Glutamatergic neuron (in vitro differentiated cells): ENCODE measurements at regions not wholly inside any gene's neighbourhood (a gene's known extent, or its start where the extent isn't known, plus 50 kb on each side); places are given as distances from the start of the nearest gene placed in this dataset.

Experiments
- DNase-seq: peaks from one replicate; pipeline ENCODE4 v3.0.0; 2022
- H3K27ac Mint-ChIP-seq: one replicate; pipeline ENCODE4 v1.8.0; 2020; ENCODE audit warnings: mild to moderate bottlenecking, mixed read lengths, inconsistent platforms; ENCODE audit not compliant: unreplicated experiment
- H3K27me3 Mint-ChIP-seq: one replicate; pipeline ENCODE4 v1.8.0; 2020; ENCODE audit warnings: mild to moderate bottlenecking, moderate library complexity, mixed read lengths, inconsistent platforms; ENCODE audit not compliant: unreplicated experiment
- H3K36me3 Mint-ChIP-seq: one replicate; pipeline ENCODE4 v1.8.0; 2020; ENCODE audit warnings: mild to moderate bottlenecking, mixed read lengths, inconsistent platforms; ENCODE audit not compliant: unreplicated experiment
- H3K4me1 Mint-ChIP-seq: one replicate; pipeline ENCODE4 v1.8.0; 2020; ENCODE audit warnings: mild to moderate bottlenecking, low read depth, mixed read lengths, inconsistent platforms; ENCODE audit not compliant: unreplicated experiment
- H3K4me3 Mint-ChIP-seq: one replicate; pipeline ENCODE4 v1.8.0; 2020; ENCODE audit warnings: mild to moderate bottlenecking, mixed read lengths, inconsistent platforms; ENCODE audit not compliant: unreplicated experiment
- H3K9me3 Mint-ChIP-seq: one replicate; pipeline ENCODE4 v1.8.0; 2020; ENCODE audit warnings: mild to moderate bottlenecking, moderate library complexity, mixed read lengths, inconsistent platforms; ENCODE audit not compliant: unreplicated experiment
- TF ChIP-seq, protein P1 (sequence below): fragments of 200-600 bp; sonication (generic); IDR thresholded peaks from one replicate; pipeline ENCODE4 v1.5.0; 2021; ENCODE audit not compliant: partially characterized antibody, unreplicated experiment

DNA sequence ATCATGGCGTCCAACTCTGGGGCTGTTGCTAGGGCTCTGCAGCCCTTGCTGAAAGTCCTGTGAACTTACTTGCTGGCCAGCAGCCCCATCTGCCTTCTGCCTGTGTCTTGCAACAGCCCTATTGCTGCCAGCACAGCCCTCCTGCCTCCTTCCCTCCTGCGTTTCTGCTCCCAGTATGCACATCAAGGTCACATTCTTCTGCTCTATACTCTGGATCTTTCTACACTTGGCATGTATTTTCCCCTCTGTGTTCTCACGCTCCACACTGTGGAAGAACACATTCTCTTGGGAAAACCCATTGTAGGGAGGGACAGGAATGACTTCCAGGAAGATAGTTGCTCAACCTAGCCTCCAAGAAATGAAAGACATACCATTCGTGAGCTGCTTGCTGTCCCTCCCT, 80.9 kb upstream of the PHACTR2 start:
- DNase-seq: no peak
- no peak overlapping the region for H3K4me3 Mint-ChIP-seq
- H3K27me3 Mint-ChIP-seq: no peaks in the 10 kb centered on the region
- no peak overlapping the region for H3K27ac Mint-ChIP-seq
- no peaks in the 10 kb centered on the region for H3K36me3 Mint-ChIP-seq
- H3K9me3 Mint-ChIP-seq: peaks cover 1% of the 10 kb centered on the region
- TF ChIP-seq, protein P1, sequence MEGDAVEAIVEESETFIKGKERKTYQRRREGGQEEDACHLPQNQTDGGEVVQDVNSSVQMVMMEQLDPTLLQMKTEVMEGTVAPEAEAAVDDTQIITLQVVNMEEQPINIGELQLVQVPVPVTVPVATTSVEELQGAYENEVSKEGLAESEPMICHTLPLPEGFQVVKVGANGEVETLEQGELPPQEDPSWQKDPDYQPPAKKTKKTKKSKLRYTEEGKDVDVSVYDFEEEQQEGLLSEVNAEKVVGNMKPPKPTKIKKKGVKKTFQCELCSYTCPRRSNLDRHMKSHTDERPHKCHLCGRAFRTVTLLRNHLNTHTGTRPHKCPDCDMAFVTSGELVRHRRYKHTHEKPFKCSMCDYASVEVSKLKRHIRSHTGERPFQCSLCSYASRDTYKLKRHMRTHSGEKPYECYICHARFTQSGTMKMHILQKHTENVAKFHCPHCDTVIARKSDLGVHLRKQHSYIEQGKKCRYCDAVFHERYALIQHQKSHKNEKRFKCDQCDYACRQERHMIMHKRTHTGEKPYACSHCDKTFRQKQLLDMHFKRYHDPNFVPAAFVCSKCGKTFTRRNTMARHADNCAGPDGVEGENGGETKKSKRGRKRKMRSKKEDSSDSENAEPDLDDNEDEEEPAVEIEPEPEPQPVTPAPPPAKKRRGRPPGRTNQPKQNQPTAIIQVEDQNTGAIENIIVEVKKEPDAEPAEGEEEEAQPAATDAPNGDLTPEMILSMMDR: no peak
- H3K4me1 Mint-ChIP-seq: peaks cover 8% of the 10 kb centered on the region

DNA sequence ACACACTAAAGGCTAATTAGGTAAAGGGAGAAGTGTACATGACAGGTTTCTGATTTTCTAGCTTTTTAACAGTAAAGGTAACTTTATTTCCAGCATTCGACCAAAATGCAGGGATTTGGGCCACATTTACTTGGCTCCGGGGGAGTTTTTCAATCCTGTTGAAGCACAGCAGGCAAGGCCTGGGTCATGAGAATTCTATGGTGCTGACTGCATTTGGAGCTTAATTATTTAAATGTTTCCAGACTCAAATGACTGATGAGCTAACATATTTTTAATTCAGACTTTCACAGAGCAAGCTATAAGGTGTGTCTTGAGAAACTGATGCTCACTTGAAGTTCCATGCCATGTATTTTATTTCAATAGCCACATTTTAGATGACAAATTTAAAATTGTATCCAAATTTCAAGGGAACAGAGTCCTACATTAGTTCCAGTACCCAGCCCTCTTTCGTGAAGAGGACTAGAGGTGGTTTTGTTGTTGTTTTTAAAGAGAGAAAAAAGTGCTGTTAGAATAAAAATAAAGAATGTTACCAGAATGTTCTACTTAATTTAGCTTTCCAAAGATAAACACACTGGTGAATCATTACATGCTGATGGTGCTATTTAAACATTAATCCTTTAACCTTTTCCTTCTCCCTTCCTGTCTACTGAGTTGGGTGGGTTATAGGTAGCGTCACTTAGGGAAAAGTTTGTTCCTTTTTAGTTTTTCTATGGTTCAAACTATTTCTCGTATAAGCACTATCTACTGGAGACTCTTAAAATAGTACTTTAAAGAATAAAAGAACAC, 82.3 kb upstream of the PHACTR2 start:
- TF ChIP-seq, protein P1: no peak
- Mint-ChIP-seq H3K27me3 (no peaks in the 10 kb centered on the region), H3K4me1 (peaks cover under 1% of the 10 kb centered on the region), H3K4me3 (no peak overlapping the region), H3K36me3 (no peaks in the 10 kb centered on the region), H3K9me3 (peaks cover 1% of the 10 kb centered on the region), H3K27ac (no peak overlapping the region)
- DNase-seq: no peak

DNA sequence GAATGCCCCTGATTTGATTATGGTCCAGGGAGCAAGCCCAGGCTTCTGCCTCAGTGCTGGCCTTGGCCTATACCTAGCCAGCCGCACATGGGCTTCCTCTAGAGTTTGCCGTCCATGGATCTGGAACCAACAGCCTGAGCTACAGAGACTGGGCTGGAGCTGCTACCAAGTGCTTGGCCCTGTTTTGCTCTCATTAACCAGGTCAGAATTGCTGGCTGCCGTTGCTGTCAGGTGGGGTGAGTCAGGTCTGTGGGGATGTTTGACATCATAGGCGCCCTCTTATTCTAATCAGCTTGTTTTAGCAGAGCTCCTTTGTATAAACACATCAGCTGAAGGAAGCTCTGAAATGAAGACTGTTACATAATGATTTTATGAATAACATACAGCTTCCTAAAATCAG, 83.1 kb upstream of the PHACTR2 start:
- no peak overlapping the region for H3K27ac Mint-ChIP-seq
- TF ChIP-seq, protein P1: no peak
- no peak overlapping the region for H3K4me3 Mint-ChIP-seq
- H3K4me1 Mint-ChIP-seq: no peaks in the 10 kb centered on the region
- H3K9me3 Mint-ChIP-seq: peaks cover 1% of the 10 kb centered on the region
- DNase-seq: no peak
- no peaks in the 10 kb centered on the region for H3K36me3 Mint-ChIP-seq
- no peaks in the 10 kb centered on the region for H3K27me3 Mint-ChIP-seq

DNA sequence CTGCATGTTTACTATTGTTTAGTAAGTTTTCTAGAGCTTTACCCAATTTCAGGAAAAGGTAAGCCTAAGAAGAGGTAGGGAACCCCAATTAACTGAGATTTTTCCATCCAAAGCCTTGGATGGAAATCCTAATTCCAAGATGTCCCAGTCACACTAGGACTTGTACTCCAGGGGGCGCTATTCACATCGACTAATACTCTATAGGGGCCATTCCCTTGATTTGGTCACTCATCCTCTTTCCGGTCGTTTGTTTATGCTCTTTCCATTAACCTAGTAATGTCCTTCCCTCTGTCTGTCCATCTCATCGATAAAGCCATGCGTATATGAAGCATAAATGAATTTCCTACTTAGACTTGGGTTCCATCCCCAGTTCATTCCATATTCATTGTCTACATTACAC, 80.8 kb upstream of the FUCA2 start:
- DNase-seq: no peak
- H3K27me3 Mint-ChIP-seq: no peaks in the 10 kb centered on the region
- TF ChIP-seq, protein P1: peak; percentile 67
- no peaks in the 10 kb centered on the region for H3K36me3 Mint-ChIP-seq
- H3K9me3 Mint-ChIP-seq: peaks cover 1% of the 10 kb centered on the region
- H3K27ac Mint-ChIP-seq: no peak overlapping the region
- H3K4me1 Mint-ChIP-seq: no peaks in the 10 kb centered on the region
- no peak overlapping the region for H3K4me3 Mint-ChIP-seq

DNA sequence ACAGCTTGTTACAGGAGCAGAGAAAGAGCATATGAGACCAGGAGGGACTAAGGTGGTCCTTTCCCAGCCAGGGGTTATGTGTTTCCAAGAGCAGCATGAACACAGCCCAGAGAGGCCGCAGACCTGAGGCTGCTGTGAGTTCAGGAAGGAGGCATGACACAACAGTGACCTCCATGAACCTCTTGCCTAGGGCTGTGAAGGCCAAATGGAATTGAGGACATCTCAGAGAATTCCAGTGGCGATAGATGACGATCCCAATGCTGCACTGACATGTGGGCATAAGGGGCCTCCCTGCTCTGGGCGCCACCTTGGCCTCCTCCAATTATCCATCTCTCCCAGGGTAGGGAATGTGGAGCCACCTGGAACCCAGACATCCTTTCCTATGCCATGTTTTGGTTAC, 79.9 kb upstream of the FUCA2 start:
- no peak overlapping the region for H3K27ac Mint-ChIP-seq
- no peaks in the 10 kb centered on the region for H3K27me3 Mint-ChIP-seq
- TF ChIP-seq, protein P1: no peak
- no peak for DNase-seq
- no peaks in the 10 kb centered on the region for H3K36me3 Mint-ChIP-seq
- H3K9me3 Mint-ChIP-seq: peaks cover 1% of the 10 kb centered on the region
- no peak overlapping the region for H3K4me3 Mint-ChIP-seq
- no peaks in the 10 kb centered on the region for H3K4me1 Mint-ChIP-seq
